ENCODE measurements at regions not wholly inside any gene's neighbourhood (a gene's known extent, or its start where the extent isn't known, plus 50 kb on each side); places are given as distances from the start of the nearest gene placed in this dataset.

DNA sequence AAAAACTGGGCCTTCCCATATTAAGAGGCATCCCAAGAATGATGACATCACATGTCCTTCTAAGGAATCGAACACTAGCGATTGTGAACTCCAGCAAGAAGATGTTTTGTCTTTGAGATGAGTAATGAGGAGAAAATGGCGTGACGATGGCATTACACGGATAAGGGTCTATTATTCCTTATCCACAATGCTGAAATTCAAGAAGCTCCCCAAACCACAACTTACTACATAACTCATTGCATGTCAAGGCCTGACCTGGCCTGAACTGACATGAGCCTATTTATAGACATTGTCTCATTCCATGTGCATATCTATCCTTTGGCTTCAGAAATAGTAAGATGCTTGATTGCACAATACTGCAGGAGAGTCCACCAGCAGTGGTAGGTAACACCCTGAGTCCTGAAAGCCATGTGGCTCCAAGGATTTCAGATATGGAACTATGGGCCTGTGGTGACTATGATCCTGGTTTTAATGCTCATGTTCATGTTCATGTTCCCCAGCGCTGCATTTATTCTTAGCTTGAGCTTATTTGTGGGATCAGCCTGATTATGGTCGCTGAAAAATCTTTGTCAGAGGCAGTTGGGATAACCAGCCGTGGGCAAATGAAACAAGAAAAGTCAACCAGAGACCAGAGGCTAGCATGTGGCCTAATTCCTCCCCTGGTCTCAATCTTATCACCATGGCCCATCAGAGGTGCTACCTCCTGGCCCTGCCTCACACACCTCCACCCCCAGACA is 183.2 kb upstream of the JARID2 start:
- TF ChIP-seq EZH2 (optimal IDR thresholded peaks at IDR 0.05; ENCODE audit: low read depth, low read length) (no peak), CTCF (IDR thresholded peaks at IDR 0.05; ENCODE audit: low read length) (no peak), EZH2phosphoT487 (IDR thresholded peaks at IDR 0.05; ENCODE audit: low read length) (no peak)

Data from MM.1S (cell line).